ENCODE measurements at regions not wholly inside any gene's neighbourhood (a gene's known extent, or its start where the extent isn't known, plus 50 kb on each side); places are given as distances from the start of the nearest gene placed in this dataset.

DNA sequence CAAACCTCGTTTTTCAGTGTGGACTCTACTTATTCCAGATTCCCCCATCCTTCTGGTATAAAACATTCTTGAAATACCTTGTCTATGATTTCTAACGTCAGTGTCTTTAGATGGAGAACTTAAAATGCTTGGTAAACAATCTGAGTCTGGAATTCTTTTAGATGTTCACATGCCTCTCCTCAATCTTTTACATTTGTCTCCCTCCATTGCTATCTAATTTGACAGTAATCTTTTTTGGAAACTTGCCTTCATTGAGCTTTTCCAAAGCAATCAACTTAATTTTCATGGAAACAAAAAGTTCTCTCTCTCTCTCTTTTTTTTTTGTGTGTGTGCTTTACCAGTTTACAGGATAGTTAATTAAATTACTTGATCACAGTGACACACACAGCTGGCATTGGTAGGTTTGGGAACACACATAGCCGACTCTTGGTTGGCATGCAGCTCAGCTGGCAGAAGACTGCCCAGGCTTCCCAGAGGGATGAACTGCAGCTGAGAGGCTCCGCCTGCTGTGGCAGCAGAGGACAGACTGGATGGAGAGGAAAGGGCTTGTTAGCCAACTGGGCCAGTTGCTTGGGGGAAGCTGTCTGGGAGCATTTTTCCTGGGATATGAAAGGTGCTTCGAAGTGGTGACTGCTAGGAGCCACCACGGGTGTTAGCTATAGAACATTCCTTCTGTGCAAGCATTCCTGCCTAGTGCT lies 271.3 kb downstream of the ZSWIM6 start:
- in situ Hi-C loops (cut with MboI; ENCODE audit: low pct_unique_long_range_greater_than_20kb, low sequenced_read_pairs, unreplicated experiment), result no loop called here
- DNase-seq (ENCODE audit: low spot score), result no peak
- TF ChIP-seq, protein P1, sequence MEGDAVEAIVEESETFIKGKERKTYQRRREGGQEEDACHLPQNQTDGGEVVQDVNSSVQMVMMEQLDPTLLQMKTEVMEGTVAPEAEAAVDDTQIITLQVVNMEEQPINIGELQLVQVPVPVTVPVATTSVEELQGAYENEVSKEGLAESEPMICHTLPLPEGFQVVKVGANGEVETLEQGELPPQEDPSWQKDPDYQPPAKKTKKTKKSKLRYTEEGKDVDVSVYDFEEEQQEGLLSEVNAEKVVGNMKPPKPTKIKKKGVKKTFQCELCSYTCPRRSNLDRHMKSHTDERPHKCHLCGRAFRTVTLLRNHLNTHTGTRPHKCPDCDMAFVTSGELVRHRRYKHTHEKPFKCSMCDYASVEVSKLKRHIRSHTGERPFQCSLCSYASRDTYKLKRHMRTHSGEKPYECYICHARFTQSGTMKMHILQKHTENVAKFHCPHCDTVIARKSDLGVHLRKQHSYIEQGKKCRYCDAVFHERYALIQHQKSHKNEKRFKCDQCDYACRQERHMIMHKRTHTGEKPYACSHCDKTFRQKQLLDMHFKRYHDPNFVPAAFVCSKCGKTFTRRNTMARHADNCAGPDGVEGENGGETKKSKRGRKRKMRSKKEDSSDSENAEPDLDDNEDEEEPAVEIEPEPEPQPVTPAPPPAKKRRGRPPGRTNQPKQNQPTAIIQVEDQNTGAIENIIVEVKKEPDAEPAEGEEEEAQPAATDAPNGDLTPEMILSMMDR (IDR thresholded peaks at IDR 0.05; ENCODE audit: extremely low read depth, insufficient read depth, missing control alignments), result no peak

DNA sequence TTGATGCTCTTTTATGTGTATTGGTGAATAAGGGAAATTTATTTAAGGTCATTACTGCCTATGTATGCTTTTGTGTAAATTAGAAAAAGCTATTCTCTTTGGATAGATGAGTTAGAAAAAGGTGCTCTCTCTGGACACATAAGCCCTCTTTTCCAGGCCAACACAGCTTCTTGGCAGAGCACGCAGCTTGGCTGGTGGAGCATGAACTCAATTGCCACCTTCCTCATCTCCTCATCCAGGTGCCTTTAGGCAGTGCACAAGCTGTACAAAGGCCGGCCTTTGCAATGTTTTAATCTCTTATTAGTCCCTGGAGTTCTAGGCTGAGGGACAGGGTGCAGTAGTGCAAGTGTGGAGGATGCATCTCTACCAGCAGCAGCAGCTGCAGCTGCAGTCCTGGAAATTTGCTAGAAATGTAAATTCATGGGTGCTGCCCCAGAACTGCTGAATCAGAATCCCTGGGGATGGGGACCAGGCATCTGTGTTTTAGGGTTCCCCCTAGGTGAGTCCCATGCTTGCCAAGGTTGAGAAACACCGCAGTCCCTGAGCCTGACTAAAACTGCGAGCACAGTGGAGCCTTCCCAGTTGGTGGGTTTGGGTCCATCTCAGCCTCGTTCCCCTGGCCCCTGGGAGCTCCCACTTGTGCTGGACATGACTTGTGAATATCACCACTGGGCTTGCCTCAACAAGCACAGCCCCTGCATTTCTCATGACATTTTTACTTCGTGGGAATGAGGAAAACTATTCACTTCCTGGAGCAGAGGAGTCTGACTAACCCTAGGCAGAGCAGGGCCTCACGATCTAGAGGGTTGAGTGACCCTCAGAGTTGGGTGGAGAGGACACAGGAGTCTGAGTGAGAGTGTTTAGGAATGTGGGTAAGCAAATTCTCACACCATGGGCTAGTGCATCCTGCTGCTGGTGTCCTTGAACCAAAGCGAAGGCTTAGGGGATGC lies 272.3 kb downstream of the ZSWIM6 start:
- no peak for DNase-seq (ENCODE audit: low spot score)
- in situ Hi-C loops (cut with MboI; ENCODE audit: low pct_unique_long_range_greater_than_20kb, low sequenced_read_pairs, unreplicated experiment), result no loop called here
- TF ChIP-seq, protein P1 (IDR thresholded peaks at IDR 0.05; ENCODE audit: extremely low read depth, insufficient read depth, missing control alignments), result no peak

DNA sequence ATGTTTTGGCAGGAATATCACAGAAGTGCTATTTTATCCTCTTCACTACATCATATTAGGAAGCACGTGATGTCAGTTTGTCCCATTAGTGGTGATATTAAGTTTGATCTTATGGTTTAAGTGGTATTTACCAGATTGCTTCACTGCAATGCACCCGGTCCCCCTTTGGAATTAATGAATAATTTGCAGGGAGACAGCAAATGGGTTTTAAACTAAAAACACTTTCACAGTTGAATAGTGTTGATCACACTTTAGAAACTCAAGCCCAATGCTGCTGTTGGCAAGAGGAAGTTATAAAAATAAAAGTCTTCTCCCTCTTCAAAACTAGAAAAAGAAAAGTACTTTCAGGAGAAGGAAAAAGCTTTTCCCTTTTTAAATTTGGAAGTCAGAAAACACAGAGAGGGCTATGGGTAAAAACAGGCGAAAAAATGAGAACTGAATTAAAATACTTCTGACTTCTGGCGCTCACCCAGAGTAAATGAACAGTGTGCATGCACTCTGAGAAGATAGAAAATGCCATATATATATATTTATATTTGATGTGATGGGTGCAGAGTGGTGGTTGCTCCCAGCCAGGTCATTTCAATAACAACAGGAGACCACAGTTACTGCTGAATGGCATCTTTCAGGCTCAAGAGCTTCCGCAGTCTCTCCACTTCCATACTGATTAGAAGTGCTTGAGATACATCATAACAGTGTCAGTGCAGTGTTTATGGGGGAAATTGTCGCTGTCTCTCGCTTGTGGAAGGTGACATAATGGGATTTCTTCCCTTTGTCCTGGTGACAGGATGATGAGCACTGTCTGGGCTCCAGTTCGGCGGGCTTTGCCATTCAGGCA lies 278.0 kb downstream of the ZSWIM6 start:
- TF ChIP-seq, protein P1 (IDR thresholded peaks at IDR 0.05; ENCODE audit: extremely low read depth, insufficient read depth, missing control alignments), result no peak
- in situ Hi-C loops (cut with MboI; ENCODE audit: low pct_unique_long_range_greater_than_20kb, low sequenced_read_pairs, unreplicated experiment), result no loop called here
- no peak for DNase-seq (ENCODE audit: low spot score)

DNA sequence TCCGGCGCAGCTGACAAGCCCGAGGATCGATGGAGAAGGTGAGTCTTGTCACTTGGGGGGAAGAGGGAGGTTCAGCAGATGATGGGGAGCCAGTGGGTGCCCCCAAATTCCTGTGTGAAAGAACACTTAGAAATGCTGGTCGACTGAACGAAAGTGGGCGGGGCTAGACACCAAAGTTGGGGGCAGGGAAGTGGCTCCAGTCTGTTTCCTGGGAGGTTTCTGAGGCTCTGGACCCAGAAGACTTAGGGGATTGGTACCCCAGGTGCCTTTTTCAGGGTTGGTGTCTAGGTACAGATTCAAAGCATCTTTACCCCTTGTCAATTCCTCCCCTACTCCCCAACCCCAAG lies 278.6 kb downstream of the ZSWIM6 start:
- TF ChIP-seq, protein P1 (IDR thresholded peaks at IDR 0.05; ENCODE audit: extremely low read depth, insufficient read depth, missing control alignments), result no peak
- in situ Hi-C loops (cut with MboI; ENCODE audit: low pct_unique_long_range_greater_than_20kb, low sequenced_read_pairs, unreplicated experiment), result no loop called here
- DNase-seq (ENCODE audit: low spot score), result no peak

DNA sequence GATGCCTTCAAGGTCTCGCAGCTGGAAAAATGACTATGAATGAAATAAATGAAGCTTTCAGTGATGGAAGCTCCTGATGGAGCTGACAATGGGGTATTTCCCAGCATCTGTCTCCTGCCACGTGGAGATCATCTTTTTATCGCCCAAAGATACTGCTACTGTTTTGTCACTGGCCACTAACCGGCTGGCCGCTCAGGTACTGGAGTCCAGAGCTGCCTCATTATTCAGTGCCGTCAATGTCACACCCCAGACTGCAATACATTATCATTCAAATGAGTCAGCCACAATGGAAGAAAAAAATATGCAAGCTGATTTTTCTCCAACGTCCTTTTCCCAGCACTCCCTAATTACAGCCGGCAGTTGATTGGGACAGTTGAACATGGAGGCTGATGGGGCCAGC lies 280.4 kb downstream of the ZSWIM6 start:
- TF ChIP-seq, protein P1 (IDR thresholded peaks at IDR 0.05; ENCODE audit: extremely low read depth, insufficient read depth, missing control alignments), result no peak
- DNase-seq (ENCODE audit: low spot score), result no peak
- in situ Hi-C loops (cut with MboI; ENCODE audit: low pct_unique_long_range_greater_than_20kb, low sequenced_read_pairs, unreplicated experiment), result no loop called here

DNA sequence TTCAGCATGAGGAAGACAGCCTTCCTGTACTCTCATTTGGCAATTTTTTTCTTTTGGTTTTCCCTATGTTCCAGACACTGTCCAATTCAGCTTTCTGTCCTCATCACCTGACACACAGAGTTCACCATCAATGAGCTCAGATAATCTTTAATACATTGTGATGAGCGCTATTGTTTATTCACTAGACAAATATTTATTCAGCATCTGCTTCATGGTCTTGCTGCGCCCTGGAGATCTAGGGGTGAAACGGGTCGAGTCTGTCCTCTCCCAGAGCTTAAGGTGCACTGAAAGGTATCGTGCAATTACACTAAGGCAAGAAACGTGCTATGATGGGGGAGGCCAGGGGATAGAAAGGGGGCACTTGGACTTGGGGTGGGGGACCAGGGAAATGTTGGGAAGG lies 281.6 kb downstream of the ZSWIM6 start:
- in situ Hi-C loops (cut with MboI; ENCODE audit: low pct_unique_long_range_greater_than_20kb, low sequenced_read_pairs, unreplicated experiment), result no loop called here
- DNase-seq (ENCODE audit: low spot score), result no peak
- TF ChIP-seq, protein P1 (IDR thresholded peaks at IDR 0.05; ENCODE audit: extremely low read depth, insufficient read depth, missing control alignments), result no peak

Data from GM13977 (cell line).